Cardiac fibroblast (primary cell): ENCODE measurements at regions not wholly inside any gene's neighbourhood (a gene's known extent, or its start where the extent isn't known, plus 50 kb on each side); places are given as distances from the start of the nearest gene placed in this dataset.
"Not testable (repeated sequence)": the region's sequence is repeated elsewhere in the genome, so short reads cannot be mapped to it uniquely, and the experiment has no call there.

Experiments used
- DNase-seq, 2 donors: peaks; one replicate each; pipeline versions ENCODE4 v3.0.0 to v3.0.0-alpha.2; 2010; ENCODE audit warnings: low read depth in 2 of 2
- H3K4me3 ChIP-seq, 2 donors: replicated peaks in 1 of 2; 1 replicate in 1 of 2; 2 replicates in 1 of 2; pipeline ENCODE4 v1.5.1; 2011; ENCODE audit warnings: low read depth in 2 of 2, low read length in 2 of 2, mild to moderate bottlenecking in 2 of 2, moderate library complexity in 1 of 2
- CTCF ChIP-seq: IDR thresholded peaks from one replicate; pipeline ENCODE4 v1.5.1; 2011; ENCODE audit warnings: low read depth, mild to moderate bottlenecking, low read length, inconsistent platforms

DNA sequence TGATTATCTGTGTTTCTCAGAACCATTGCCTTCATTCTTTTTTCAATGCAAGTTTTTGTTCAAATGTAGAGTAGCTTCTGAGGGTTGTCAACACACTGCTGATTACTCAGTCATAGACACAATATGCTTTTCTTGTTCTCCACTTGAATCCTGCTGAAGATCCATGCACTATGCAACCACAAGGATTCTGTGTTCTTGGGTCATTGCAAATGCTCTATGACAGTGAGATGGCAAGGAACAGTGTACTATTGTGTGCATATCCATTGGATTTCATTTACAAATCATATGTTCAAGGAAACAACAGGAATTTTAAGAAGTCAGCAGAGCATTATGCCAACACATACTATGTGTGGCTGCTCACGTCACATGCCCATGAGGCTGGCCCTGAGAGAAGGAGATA, 1590.2 kb downstream of the EFNA5 start:
- TF ChIP-seq CTCF: no peak
- H3K4me3 ChIP-seq: no peak overlapping the region
- DNase-seq: peak in 1 of 2 donors; percentile 13

- H3K4me3 ChIP-seq: no peak overlapping the region
- DNase-seq: no peak
- TF ChIP-seq CTCF: no peak
Observed at GRCh38 chr5:106076655-106077054, 1594.1 kb downstream of the EFNA5 start.

DNA sequence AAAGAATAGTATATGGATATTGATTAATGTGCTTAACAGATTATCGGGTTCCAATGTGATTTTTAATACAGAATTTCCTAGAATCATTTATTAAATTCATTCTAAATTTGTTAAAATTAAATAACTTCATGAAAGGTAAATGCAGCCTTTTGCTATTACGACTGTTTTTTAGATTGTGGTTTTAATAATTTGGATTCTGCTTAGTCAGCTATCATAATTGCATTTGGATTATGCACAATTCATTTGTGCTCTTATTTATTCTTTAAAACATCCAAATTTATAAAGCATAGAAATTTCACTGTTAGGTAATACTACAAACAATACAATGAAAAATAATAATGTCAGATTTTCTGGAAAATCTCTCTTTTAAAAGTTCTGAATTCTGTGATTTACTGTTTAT, 1598.5 kb downstream of the EFNA5 start:
- TF ChIP-seq CTCF: no peak
- no peak for DNase-seq
- no peak overlapping the region for H3K4me3 ChIP-seq

- H3K4me3 ChIP-seq: no peak overlapping the region
- no peak for DNase-seq
- no peak for TF ChIP-seq CTCF
Observed at GRCh38 chr5:106047341-106047740, 1623.4 kb downstream of the EFNA5 start.

GRCh38 chr5:106032069-106032468, 1638.7 kb downstream of the EFNA5 start:
- H3K4me3 ChIP-seq, DNase-seq: not testable (repeated sequence)

GRCh38 chr5:106028314-106028713, 1642.4 kb downstream of the EFNA5 start:
- no peak for TF ChIP-seq CTCF
- DNase-seq: no peak
- no peak overlapping the region for H3K4me3 ChIP-seq

- no peak for TF ChIP-seq CTCF
- no peak overlapping the region for H3K4me3 ChIP-seq
- DNase-seq: peak; percentile 25 to 48
Observed at GRCh38 chr5:106020894-106021293, 1649.8 kb downstream of the EFNA5 start.
